Stimulated activated CD4-positive, alpha-beta T cell treated with anti-CD3 and anti-CD28 coated beads, Interleukin-12 subunit alpha, Interleukin-12 subunit beta, amount 100 ng/mL, for 4 hours (primary cell): ENCODE measurements at regions not wholly inside any gene's neighbourhood (a gene's known extent, or its start where the extent isn't known, plus 50 kb on each side); places are given as distances from the start of the nearest gene placed in this dataset.

Experiments used
- DNase-seq: peaks from one replicate; pipeline ENCODE4 v3.0.0-alpha.2; 2020

DNA sequence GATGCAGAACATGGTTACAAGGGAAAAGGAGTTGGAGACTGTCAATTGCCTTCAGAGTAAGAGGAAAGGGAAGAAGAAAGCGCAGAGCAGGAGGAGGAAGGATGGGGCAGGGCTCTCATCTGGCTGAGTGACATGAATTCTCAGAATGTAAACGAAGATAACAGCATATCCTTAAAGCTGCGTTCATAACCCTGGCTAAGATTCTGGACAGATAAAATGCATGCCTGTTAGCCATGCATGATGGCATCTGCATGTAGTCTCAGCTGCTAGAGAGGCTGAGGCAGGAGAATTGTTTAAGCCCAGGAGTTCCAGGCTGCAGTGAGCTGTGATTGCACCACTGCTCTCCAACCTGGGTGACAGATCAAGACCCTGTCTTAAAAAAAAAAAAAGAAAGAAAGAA lies 493.5 kb upstream of the PRKX start:
- DNase-seq, result no peak

DNA sequence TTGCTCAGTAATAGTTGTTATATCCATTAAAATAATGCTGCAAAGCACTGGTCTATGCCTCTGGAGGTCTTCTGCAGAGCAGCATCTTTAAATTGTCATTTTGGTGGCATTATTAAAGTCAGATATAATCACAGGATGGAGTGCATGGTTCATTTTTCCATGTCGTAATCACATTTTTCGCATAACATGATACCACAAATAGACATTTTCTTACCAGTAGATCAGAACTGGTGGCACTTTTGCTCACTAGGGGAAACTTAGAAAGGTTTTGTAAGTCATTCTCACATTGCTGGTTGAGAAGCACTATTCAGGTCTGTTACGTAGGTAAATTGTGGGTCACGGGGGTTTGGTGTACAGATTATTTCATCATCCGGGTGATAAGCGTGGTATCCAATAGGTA lies 484.5 kb upstream of the PRKX start:
- no peak for DNase-seq

DNA sequence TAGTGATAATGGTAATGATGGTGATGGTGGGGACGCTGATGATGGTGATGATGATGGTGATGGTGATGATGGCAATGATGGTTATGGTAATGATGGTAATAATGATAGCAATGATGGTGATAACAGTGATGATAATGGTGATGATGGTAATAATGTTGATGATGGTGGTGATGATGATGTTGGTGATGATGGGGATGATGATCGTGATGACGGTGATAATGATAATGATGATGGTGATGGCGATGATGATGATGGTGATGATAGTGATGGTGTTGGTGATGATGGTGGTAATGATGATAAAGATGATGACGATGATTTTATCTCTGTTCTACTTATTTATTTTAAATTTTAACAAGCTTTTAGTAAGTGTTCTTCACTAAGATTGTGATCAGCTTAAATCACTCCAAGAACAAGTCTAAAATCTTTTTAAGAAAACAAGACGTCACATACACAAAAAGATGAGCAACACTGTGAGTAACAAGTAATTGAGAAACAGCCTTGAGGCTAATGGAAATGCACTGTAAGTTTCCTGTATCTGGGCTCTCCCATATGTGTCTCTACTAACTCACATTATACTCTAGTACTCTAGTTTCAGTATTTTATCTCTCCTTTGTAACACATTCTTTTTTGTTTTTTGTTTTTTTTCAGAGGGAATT lies 480.2 kb upstream of the PRKX start:
- no peak for DNase-seq

DNA sequence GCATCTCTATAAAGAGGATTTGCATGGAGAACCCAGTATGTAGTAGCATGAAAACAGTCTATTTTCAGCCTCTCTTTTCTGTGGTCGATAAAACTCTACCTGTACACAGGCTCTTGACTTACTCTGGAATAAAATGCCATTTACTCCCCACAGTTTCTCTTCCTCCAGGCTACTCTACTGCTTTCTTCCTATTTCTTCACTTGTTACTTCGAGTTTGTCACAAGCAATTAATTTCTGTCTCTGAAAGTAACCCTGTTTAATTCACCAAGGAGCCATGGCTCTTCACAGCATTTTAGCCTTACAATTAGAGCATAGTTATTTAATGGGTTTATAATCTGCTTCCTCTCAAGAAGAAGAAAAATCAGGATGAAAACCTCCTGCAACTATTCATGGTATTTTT lies 472.9 kb upstream of the PRKX start:
- no peak for DNase-seq

DNA sequence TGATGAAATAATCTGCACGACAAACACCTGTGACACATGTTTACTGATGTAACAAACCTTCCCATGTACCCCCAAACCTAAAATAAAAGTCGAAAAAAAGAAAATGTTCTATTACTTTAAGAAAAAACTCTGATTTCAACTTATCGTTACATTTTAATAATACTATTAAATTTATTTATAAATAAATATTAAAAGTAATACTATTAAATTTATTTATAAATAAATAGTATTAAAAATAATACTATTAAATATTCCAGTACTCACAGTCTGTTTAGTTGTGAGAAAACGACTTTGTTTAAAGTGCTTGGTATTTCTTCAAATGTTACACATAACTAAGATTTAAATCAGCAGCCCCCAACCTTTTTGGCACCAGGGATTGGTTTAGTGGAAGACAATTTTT lies 471.6 kb upstream of the PRKX start:
- DNase-seq, result no peak

DNA sequence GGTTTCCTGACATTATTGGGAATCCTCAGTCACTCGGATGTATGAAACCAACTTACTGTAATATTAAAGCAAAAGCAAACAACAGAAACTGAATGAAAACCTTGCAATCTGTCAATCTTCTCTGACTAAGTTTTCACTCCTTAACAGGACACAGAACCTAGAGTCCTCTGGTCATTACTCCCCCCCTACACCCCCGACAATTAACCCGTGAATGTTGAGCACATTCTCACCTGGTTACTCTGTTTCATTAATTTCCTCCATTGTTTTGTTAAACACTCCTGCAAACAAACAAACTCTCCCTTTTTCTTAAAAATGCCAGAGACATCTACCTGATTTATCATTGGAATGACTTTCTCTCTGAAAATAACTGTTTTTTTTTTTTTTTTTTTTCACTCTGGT lies 469.0 kb upstream of the PRKX start:
- no peak for DNase-seq

DNA sequence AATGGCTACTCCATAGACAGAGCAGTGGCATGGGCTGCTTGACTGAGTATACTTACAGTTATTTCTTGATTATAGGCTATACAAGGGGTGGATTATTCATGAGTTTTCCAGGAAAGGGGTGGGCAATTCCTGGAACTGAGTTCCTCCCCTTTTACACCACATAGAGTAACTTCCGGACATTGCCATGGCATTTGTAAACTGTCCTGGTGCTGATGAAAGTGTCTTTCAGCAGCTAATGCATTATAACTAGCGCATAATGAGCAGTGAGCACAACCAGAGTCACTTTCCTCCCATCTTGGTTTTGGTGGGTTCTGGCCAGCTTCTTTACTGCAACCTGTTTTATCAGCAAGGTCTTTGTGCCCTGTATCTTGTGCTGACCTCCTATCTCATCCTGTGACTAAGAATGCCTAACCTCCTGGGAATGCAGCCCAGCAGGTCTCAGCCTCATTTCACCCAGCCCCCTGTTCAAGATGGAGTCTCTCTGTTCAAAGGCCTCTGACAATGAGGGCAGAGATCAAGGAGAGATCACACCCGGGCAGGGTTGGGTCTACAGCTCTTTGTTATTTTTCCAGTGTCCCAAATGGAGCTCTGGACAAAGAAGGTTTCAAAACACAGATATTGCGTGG lies 468.4 kb upstream of the PRKX start:
- DNase-seq, result no peak

DNA sequence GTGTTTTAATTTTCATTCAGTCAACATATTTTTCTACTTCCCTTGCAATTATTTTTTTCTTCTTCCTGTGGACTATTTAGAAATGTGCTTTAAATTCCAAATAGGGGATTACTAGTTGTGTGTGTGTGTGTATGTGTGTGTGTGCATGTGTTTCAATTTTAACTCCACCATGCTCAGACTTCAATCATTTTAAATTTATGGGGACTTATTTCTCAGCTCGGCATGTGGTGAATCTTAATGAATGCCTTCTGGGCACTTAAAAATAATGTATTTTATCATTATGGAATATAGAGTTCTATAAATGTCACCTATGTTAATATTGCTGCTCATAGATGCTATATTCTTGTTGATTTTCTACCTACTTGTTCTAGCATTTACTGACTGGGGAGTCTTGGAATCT lies 465.6 kb upstream of the PRKX start:
- no peak for DNase-seq

DNA sequence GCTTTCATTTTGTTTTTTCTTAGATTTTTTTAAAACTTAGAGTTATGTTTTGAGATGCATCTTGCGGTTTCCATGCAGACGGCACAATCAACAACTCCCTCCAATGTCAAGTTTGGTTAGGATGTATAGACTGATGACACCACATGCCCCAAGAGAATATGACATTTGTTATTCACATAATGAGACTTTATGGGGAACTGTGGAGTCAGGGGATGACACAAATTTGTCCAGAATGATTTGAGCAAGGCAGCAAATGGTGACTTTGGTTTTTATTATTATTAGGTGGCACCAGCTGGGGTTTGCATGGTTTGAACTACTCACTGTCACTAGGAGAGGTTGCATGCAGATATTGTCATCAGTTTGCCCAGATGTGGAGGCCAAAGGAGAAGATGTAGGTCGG lies 461.8 kb upstream of the PRKX start:
- no peak for DNase-seq

DNA sequence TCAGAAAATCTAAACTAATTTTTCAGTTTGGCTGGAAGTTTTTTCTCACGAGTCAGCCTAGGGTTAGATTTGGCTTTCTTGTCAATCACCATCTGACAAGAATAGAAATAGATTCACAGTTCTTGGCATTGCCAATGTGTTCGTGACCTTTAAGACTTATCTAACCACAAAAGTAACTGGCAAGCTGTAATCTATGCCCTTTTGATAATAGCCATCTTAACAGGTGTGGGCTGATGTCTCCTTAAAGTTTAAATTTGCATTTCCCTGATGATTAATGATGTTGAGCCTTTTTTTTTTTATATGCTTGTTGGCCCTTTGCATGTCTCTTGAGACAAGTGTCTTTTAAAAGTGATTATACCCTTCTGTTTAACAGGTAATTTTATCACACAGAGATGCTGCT lies 460.3 kb upstream of the PRKX start:
- no peak for DNase-seq

DNA sequence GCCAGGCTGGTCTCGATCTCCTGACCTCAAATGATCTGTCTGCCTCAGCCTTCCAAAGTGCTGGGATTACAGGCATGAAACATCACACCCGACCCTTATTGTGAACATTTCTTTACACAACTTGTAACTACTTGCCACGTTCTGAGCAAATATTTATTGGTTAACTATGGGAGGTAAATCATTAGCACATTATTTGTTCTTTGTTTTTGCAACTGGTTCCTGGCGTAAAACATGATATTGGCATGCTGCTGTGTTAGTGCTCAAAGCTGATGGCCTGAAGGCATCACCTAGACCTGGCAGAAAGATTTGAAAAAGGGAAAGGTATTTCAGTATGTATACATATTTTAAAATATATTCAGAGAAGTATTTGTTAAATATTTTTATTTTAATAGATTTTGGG lies 438.3 kb upstream of the PRKX start:
- DNase-seq, result no peak

DNA sequence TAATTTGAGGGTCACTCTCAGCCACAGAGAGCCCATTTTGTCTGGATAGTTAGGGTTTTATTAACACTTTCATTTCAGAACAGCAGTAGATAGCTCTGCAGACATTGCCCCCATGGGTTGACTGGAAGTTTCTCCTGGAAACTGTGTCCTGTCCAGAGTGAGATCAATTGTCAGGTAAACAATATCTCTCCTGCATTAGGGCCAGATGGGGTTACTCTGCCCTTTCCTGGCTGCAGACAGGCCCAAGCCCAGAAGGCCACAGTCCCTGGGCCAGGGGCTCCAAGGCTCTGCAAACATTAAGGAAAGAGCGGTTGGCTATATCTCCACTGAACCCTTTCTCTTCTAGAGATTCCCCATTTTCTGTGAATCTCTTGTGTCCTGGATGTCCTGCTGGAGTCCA lies 436.8 kb upstream of the PRKX start:
- no peak for DNase-seq

DNA sequence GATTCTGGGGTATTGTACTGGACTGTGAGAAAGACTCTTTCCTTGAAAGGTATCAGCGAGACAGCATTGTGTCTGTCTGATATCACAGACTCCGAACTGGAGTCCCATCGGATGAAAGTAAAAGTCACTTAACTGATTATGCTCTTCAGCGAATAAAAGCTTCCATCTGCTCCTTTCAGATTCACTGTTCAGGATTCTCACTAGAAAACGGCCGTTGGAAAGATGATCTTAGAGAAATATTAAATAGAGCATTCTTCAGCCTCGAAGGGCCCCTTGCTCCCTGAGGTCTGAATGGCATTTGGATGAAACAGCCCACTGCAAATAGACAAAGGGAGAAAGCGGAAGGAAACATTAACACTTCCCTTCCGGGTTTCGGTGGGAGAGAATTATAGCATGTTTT lies 416.2 kb upstream of the PRKX start:
- DNase-seq, result no peak

DNA sequence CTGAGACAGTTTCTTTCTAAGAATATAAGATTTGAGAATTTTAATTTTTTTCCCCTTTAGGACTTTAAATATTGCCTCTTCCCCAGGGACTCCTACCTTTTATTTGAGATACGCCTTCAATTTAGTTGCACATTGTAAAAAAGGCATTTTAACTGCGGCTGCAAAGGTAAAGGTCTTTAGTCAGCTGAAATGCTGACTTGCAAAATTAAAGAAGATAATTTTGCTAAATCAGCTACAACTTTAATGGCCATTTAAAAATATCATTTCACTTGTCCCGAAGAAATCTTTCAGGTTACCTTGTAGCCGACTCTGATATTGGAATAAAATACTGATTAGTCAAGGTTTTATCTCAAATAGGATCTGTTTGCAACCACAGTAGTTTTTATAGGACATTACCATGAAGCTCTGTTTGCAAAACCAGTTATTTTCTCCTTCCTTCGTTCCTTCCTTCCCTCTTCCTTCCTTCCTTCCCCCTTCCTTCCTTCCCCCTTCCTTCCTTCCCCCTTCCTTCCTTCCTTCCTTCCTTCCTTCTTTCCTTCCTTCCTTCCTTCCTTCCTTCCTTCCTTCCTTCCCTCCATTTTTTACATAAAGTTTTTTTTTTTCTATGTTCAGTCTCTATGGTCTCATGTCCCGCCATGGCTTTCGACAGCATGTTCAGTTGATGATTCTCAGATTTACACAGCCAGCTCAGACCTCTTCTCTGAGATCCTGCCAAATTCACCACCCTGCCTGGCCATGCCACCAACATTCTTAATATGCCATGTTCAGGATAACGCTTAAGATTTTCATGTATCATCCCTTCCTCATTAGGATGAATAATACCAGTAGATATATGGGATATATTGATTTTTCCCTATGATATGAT lies 405.4 kb upstream of the PRKX start:
- no peak for DNase-seq

DNA sequence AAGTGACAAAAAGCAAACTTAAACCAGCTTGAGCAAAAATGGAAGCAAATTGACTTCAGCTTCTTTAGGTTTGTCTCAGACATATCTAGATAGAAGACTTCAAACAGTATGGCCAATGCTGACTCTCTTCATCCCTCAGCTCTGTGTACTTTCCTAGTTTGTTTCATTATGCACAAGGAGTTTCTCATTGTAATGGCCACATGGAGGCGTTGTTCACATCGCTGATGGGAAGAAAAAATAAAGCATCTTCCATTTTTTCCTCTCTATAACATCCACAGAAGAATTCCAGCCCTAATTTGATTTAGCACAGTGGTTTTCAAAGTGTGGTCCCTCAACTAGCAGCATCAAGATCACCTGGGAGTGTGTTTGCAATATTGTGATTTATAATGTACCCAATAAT lies 397.5 kb upstream of the PRKX start:
- no peak for DNase-seq

DNA sequence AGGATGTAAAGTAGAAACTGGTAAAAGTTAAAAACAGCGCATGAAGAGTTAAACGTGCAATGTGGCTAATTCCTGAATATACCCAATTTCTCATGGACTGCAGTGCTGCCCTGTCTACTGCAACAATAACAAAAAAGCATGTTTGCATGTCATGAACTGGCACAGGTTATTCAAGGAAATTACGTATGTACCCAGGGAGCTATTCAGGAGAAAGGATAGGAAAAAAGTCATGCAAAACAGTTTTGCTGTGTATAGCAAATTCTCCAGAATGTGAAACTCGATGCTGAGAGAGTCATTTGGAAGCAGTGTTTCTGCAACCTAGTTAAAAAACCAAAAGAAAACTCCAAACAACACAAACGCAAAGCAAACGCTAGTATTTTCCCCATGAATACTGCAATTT lies 381.5 kb upstream of the PRKX start:
- DNase-seq, result no peak

DNA sequence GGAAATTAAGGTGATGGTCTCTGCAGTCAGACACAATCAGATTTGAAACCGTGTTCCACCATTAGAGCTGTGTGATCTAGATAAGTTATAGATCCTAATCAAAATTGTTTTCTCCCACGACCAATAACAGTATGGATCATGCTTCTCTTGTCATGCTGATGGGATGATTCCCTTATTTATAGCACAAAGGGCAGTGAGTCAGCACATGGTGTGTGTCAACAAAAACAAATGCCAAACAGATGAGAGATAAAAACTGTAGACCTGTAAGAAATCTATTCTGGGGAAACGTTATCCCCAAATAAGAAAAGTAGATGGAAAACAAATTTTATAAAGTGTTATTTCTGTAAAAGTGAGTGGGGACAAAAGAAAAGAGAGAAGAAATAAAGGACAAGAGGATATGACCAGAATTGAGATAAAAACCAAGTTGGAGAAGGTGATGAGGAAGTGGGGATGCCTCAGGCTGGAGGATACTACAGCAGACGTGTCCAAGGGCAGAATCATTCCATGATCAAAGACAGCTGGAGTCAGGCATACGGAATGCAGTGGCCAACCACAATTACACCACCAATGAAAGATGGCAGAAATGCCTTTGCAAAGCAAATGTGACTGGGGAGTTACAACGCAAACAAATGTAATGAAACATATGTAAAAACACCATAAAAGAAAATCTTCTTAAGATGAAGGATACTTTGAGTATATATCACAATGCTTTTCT lies 377.8 kb upstream of the PRKX start:
- no peak for DNase-seq

DNA sequence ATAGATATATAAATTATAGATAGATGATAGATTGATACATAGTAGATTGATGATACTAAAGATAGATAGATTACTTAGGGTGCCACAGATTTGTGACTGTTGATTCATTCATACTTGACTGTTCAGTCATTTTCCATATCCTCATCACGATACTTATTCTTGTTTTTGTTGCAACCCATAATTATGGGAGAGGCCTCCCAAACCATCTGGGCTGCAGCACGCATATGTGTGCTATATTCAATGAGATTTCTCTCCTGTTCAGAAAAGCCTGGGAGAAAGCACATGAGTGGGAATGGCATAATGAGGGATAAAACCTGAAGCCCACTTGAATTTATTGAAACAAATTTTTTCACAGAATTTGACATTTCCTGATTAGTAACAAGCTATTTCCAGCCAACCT lies 346.4 kb upstream of the PRKX start:
- DNase-seq, result no peak

DNA sequence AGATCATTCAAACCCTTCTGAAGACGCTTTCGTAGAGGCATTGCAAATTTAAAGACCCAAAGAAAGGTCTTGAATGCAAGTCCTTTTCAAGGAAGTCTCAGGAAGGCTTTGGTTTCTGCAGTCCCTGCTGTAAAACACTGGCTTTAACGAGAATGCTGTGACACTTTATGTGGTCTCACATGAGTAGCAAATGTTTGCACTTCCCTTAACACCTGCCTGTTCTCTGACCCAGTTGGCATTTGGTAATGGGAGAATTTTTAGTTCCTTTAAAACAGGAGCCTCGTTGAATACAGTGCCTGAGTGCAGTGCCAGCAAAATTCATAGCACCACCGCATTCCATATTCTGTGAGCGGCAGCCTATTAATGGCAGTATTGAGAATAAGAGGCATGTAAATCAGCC lies 330.5 kb upstream of the PRKX start:
- no peak for DNase-seq

DNA sequence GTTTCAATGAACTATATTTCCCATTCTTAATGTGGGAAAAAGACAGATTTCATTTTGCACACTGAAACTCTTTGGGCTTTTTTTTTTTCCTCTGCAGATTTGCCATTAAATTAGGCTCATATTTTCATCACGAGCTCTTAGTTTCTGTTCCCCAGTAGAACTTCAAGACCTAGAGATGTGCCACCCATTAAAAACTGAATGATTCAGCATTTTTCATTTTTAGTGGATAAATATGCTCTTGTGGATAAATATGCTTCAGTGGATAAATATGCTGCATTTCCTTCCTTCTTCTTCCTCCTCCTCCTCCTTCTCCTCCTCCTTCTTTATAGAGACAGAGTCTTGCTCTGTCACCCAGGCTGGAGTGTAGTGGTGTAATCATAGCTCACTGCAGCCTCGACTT lies 322.4 kb upstream of the PRKX start:
- no peak for DNase-seq

DNA sequence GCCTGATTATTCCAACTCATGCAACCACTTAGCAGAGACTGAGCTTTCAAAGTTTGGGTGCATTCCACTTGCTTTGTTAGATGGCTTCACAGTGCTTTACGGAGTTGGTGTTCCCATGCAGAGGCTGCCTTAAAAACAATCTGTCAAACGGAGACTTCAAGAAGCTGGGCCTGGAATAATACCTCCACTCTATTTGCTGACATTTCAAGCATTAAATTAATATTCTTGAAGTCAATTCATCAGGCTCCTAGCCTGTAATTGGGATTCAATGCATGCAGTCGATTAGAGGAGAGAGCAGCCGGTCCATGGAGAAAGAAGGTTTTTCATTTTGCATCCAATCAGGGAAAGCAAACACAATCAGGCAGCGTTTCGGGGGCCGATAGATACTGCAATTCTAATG lies 314.7 kb upstream of the PRKX start:
- no peak for DNase-seq

DNA sequence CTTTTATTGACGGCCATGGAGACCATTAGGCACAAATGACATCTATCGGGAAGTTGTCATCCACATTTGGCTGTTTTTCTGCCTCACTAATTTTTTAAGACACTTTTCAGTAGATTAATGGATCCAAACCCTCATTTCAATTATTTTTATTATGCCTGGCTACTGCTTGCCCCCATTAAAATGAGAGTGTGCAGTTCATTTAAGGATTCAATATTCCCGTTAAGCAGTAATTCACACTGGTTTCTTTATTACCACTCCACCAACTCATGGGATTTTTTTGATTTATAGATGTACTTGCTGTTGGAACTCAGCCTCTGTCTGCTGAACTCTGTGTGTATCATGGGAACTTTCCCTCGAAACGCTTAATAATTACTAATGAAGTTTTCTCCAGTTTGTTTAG lies 291.8 kb upstream of the PRKX start:
- no peak for DNase-seq

DNA sequence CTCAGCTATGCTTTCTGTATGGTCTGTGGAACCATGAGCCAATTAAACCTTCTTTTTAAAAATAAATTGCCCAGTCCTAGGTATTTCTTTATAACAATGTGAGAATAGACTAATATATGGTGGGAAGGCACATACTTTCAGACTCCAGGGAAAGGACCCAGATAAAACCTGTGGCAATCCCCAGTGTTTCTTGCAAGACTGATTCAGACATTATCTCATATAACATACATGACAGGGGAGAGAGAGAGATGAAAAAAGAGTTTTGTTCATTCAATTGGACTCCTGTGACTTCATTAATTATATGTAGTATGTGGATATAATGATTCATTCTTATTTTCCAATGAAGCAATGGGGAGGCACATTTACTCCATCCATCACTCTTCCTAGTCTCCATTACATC lies 291.4 kb upstream of the PRKX start:
- no peak for DNase-seq

DNA sequence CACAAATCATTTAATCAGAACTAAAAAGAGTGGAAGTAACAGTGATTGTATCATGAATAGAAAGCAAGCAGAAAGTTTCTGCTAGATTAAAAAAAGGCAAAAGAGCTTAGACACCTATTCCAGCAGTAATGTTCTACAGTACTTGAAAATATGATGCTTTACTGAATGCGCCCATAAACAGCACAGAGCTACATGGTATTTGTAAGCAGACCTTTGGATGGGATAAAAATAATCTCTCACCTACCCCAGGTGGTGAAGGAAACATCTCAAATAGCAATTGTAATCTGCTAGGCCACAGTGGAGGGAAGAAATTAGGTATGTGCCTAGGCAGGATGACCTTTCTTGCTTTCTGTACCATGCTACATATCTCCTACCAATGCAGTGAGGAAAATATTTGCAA lies 280.9 kb upstream of the PRKX start:
- no peak for DNase-seq
